ENCODE measurements at regions not wholly inside any gene's neighbourhood (a gene's known extent, or its start where the extent isn't known, plus 50 kb on each side); places are given as distances from the start of the nearest gene placed in this dataset.

DNA sequence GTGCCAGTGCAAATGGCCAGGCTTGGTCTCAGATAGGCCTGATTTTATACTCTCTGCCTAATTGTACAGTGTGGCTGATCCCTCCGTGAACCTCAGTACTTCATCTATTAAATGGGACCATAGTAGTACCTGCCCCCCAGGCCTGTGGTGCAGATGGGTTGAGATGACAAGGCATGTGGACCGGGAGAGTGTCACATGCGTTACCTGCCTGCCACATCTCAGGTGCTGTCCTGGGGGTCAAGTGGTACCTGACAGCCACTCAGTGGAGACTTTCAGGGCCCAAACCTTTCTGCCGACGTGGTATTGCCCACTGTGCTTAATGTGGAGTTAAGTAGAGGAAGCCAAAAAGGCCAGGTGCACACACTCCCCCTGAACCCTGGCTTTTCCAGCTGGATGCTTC, 197.3 kb downstream of the FOXD2 start:
- no peak for TF ChIP-seq CTCF (IDR thresholded peaks at IDR 0.05; ENCODE audit: low read depth, low read length, missing control alignments)
- H3K4me3 ChIP-seq (ENCODE audit: low read depth, low read length), result no peak overlapping the region
- in situ Hi-C loops (cut with HindIII; ENCODE audit: low sequenced_read_pairs), result no loop called here
- no peak for DNase-seq (ENCODE audit: low read depth)

DNA sequence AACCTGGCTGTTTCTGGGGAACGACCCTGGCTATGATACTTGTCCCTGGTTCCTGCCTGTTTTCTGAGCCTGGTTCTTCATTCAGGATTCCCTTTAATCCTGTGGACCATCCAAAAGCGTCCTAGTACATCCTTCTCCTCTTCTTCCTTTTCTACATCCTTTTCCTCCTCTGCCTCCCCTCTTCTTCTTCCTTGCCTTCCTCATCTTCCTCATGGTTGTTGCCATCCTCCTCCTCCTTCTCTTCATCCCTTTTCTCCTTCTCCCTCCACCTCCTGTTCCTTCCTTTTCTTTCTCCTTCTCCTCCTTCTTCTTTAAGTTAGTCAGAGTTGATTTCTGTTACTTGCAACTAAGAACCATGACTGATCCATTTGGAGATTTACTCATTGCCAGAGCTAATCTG, 197.8 kb downstream of the FOXD2 start:
- no peak for TF ChIP-seq CTCF (IDR thresholded peaks at IDR 0.05; ENCODE audit: low read depth, low read length, missing control alignments)
- in situ Hi-C loops (cut with HindIII; ENCODE audit: low sequenced_read_pairs), result no loop called here
- H3K4me3 ChIP-seq (ENCODE audit: low read depth, low read length), result no peak overlapping the region
- DNase-seq (ENCODE audit: low read depth), result no peak

- in situ Hi-C loops (cut with HindIII; ENCODE audit: low sequenced_read_pairs), result no loop called here
- no peak overlapping the region for H3K4me3 ChIP-seq (ENCODE audit: low read depth, low read length)
- no peak for DNase-seq (ENCODE audit: low read depth)
- no peak for TF ChIP-seq CTCF (IDR thresholded peaks at IDR 0.05; ENCODE audit: low read depth, low read length, missing control alignments)
Observed at GRCh38 chr1:47637111-47637685, 199.4 kb downstream of the FOXD2 start.

DNA sequence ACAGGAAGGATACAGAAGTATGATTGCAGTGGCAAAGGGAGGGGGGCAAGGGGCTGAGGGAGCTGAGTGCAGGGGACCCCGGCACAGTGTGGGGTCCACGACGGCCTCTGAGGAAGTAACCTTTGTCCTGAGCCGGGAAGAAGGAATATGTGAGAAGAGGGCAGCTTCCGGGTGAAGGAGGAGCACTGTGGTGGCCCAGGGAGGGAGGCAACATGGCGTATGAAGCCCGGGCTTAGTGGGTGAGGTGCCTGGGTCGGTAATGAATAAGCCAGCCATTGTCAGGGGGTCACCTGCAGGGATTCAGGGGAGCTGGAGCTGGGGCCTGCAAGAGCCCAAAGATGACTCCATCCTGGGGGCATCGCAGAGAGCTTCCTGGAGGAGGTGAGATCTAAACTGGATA, 200.4 kb downstream of the FOXD2 start:
- no peak for DNase-seq (ENCODE audit: low read depth)
- in situ Hi-C loops (cut with HindIII; ENCODE audit: low sequenced_read_pairs), result no loop called here
- TF ChIP-seq CTCF (IDR thresholded peaks at IDR 0.05; ENCODE audit: low read depth, low read length, missing control alignments), result no peak
- H3K4me3 ChIP-seq (ENCODE audit: low read depth, low read length), result no peak overlapping the region

- in situ Hi-C loops (cut with HindIII; ENCODE audit: low sequenced_read_pairs), result no loop called here
- TF ChIP-seq CTCF (IDR thresholded peaks at IDR 0.05; ENCODE audit: low read depth, low read length, missing control alignments), result no peak
- no peak for DNase-seq (ENCODE audit: low read depth)
- no peak overlapping the region for H3K4me3 ChIP-seq (ENCODE audit: low read depth, low read length)
Observed at GRCh38 chr1:47638713-47639112, 200.9 kb downstream of the FOXD2 start.

DNA sequence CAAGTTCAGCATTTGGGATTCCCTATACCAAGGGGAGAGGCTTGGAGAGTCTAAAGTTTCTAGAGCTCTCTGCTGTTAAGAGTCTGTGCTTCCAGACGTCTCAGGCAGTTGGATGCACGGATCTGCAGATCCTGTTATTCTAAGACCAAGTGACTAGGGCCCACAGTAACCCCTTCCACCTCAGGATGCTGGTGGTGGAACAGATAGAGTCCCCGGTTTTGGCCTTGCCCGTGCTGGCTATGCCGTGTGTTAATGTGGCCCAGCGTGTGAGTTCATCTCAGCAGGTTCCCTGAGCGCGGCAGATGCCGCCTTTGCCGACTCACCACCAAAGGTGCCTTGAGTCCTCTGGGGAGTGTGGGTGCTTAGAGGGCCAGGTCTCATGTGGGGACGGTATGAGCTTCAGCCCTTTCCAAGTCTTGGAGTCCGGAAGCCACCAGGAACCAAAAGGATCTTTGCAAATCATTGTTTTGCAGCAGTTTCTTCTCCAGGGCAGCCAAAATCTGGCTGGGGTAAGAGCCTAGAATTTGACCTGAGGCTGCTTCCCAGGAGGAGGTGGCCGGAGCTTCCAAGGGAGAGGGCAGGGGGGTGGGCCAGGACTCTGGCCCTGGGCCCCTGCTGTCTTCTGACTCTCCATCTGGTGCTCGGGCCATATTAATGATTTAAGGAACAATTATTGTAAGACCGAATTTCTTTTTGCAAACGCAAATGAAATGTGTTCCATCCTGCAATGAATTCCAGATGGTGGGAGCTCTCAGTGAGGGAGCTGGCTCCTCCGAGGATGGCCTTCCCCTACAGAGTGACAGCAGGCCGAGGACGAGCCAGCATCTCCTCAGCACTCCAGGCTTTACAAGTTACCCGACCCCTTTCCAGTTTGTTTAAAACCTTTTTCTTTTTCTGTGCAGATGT, 205.7 kb downstream of the FOXD2 start:
- no peak overlapping the region for H3K4me3 ChIP-seq (ENCODE audit: low read depth, low read length)
- no peak for TF ChIP-seq CTCF (IDR thresholded peaks at IDR 0.05; ENCODE audit: low read depth, low read length, missing control alignments)
- DNase-seq (ENCODE audit: low read depth), result no peak
- in situ Hi-C loops (cut with HindIII; ENCODE audit: low sequenced_read_pairs), result no loop called here
